Uterus (tissue), 2 donors: ENCODE measurements at regions not wholly inside any gene's neighbourhood (a gene's known extent, or its start where the extent isn't known, plus 50 kb on each side); places are given as distances from the start of the nearest gene placed in this dataset.

Experiments used
- CTCF ChIP-seq, 4 experiments: fragments of 200-600 bp in 2 of 4; fragments of 450-650 bp in 2 of 4; sonication (generic) in 2 of 4; IDR thresholded peaks; one replicate each; pipeline ENCODE4 v1.5.1; 2016 to 2019; ENCODE audit warnings: antibody characterized with exemption in 4 of 4, mild to moderate bottlenecking in 2 of 4, moderate library complexity in 1 of 4
- POLR2A ChIP-seq, 2 donors: fragments of 450-650 bp; IDR thresholded peaks; one replicate each; pipeline ENCODE4 v1.6.1; 2016; ENCODE audit warnings: antibody characterized with exemption in 2 of 2, mild to moderate bottlenecking in 1 of 2, moderate library complexity in 1 of 2

- TF ChIP-seq CTCF (IDR thresholded peaks at IDR 0.05) (no peak), POLR2A (IDR thresholded peaks at IDR 0.05) (no peak)
Observed at GRCh38 chr5:53180991-53181390, 71.4 kb upstream of the MOCS2 start.
